ENCODE measurements at regions not wholly inside any gene's neighbourhood (a gene's known extent, or its start where the extent isn't known, plus 50 kb on each side); places are given as distances from the start of the nearest gene placed in this dataset.
"Not testable (repeated sequence)": the region's sequence is repeated elsewhere in the genome, so short reads cannot be mapped to it uniquely, and the experiment has no call there.

DNA sequence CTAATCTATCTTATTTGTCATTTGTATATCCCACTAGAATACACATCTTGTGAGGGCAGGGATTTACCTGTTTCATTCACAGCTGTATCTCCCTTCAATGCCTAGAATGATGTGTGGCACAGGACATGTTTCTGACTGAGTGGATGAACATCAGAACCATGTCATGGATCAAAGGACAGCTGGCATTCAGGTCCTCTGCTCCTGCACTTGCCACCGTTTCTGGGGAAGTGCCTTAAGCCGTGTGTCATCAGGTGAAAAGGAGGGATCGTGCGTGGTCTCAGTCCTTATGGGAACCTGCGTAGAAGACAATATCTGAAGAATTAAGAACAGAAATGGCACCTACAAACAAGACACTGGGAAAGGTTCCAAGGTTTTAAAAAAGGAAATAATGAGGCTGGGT is 206.1 kb upstream of the GATA6 start:
- Histone ChIP-seq H3K4me3 (ENCODE audit: low read length) (no peak overlapping the region), H3K27me3 (ENCODE audit: insufficient read depth, low read length) (0 out of 2 replicates have a peak, but pooled peaks cover 3% of the 10 kb centered on the region), H3K9ac (ENCODE audit: low read depth, low read length) (no peak overlapping the region), H3K36me3 (ENCODE audit: insufficient read depth, low read length) (no peaks in the 10 kb centered on the region), H3K4me1 (ENCODE audit: insufficient read depth, low read length) (no peaks in the 10 kb centered on the region), H3K27ac (ENCODE audit: low read depth, low read length) (no peak overlapping the region), H3K9me3 (ENCODE audit: insufficient read depth, low read depth, low read length) (no peaks in the 10 kb centered on the region)
- 94% methylated on average over 5 of the region's 5 CpGs for WGBS

DNA sequence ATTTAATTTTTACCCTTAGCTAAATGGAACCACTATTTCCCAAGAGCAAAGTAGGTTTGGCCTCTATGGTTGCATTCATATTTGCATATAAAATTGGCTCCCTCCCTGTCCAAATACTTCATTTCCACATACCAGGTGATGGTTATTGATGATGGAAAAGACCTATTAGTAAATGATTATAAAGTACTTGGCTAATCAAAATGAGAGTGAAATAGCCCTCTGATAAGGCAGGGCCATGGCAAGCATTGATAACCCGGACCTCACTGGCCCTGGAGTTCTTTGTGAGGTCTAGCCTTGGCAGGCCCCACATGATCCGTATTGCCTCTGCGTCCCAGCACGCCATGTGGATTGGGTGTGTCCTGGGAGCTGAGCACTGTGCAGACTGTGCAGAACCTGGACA is 201.1 kb upstream of the GATA6 start:
- Histone ChIP-seq H3K4me3 (ENCODE audit: low read length) (no peak overlapping the region), H3K4me1 (ENCODE audit: insufficient read depth, low read length) (no peaks in the 10 kb centered on the region), H3K36me3 (ENCODE audit: insufficient read depth, low read length) (no peaks in the 10 kb centered on the region), H3K27me3 (ENCODE audit: insufficient read depth, low read length) (0 out of 2 replicates have a peak, but pooled peaks cover 3% of the 10 kb centered on the region), H3K27ac (ENCODE audit: low read depth, low read length) (no peak overlapping the region), H3K9ac (ENCODE audit: low read depth, low read length) (no peak overlapping the region), H3K9me3 (ENCODE audit: insufficient read depth, low read depth, low read length) (no peaks in the 10 kb centered on the region)
- WGBS = 95% methylated on average over 4 of the region's 4 CpGs

DNA sequence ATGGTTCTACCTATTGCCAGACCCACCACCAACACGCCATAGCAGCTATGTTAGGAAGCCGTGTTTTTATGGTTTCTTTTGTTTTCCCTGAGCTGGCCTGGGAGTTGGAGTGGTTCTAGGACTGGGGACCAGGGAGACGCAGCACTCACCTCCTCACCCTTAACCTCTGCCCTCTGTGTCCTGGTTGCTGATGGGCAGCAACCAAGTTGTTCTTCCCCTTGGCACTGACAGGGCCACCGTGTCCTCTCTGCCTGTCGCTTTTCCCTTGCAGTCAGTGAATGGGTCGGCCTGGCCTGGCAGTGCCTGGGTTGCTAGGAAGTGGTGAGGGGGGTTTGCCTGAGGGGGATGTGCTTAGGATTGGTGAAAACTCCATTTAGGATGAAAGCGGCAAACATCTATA is 197.1 kb upstream of the GATA6 start:
- Histone ChIP-seq H3K27ac (ENCODE audit: low read depth, low read length) (no peak overlapping the region), H3K36me3 (ENCODE audit: insufficient read depth, low read length) (no peaks in the 10 kb centered on the region), H3K27me3 (ENCODE audit: insufficient read depth, low read length) (no peaks in the 10 kb centered on the region), H3K4me1 (ENCODE audit: insufficient read depth, low read length) (no peaks in the 10 kb centered on the region), H3K9me3 (ENCODE audit: insufficient read depth, low read depth, low read length) (no peaks in the 10 kb centered on the region), H3K9ac (ENCODE audit: low read depth, low read length) (no peak overlapping the region), H3K4me3 (ENCODE audit: low read length) (no peak overlapping the region)
- 95% methylated on average over 7 of the region's 7 CpGs for WGBS

DNA sequence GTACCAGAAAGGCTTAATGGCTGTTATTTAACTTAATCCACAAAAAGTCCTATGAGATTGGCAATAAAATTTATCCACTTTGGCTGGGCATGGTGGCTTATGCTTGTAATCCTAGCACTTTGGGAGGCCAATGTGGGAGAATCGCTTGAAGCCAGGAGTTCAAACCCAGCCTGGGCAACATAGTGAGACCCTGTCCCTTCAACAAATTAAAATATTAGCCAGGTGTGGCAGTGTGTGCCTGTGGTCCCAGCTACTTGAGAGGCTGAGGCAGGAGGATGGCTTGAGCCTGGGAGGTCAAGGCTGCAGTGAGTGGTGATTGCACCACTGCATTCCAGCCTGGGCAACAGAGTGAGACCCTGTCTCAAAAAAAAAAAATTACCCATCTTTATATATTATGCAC is 193.4 kb upstream of the GATA6 start:
- 94% methylated on average over 1 of the region's 1 CpG for WGBS
- H3K9ac ChIP-seq (ENCODE audit: low read depth, low read length); H3K27me3 ChIP-seq (ENCODE audit: insufficient read depth, low read length); H3K36me3 ChIP-seq (ENCODE audit: insufficient read depth, low read length); H3K9me3 ChIP-seq (ENCODE audit: insufficient read depth, low read depth, low read length); H3K4me3 ChIP-seq (ENCODE audit: low read length); H3K27ac ChIP-seq (ENCODE audit: low read depth, low read length): not testable (repeated sequence)
- peaks cover 16% of the 10 kb centered on the region for H3K4me1 ChIP-seq (ENCODE audit: insufficient read depth, low read length)

DNA sequence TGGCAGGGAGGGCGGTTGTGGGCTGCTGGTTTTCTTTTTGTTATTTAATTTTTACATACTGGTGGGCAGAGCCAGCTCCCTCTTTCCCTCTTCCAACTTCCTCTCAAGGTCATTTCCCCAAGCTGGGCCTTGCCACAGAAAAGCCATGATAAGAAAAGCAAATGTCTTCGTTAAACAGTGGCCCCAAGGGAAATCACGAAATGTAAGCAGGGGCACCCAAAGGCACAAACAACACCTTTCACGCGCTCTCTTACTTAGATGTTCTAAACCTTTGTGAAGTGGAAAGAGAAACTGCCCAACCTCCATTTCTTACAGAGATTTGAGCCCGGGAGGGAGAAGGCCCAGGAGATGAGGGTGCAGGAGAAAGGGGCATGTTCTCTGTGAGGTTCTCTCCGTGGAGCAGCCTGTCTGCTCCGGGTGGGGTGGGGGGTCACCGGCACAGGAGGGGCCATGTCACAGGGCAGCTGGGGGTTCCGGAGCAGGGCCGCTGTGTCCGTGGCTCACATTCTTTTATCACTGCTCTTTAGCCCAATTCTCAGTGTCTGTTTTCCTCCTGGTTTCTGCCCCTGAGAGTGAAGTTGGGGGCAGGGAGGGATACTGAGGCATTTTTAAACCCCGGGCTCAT is 190.7 kb upstream of the GATA6 start:
- WGBS = 60% methylated on average over 12 of the region's 13 CpGs

DNA sequence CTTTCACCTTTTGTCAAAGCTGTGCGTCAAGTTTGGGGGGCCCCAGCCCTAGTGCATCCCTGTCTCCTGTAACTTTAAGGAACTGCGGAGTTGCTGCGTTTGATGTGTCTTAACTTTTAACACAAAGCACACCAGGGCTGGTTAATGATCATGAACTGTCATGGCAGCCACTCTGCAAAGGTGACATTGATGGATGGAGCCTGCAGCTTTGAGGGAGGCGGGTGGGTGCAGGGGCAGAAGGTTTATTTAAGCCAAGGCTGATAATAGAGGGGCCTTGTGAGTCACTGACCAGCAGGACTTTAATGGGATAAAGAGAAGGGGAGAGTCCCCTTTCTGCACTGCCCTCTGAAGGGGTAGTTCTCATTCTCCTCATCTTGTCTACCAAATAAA is 190.2 kb upstream of the GATA6 start:
- 57% methylated on average over 4 of the region's 4 CpGs for WGBS
- no peak overlapping the region for H3K9ac ChIP-seq (ENCODE audit: low read depth, low read length)
- no peak overlapping the region for H3K4me3 ChIP-seq (ENCODE audit: low read length)

More for the DNA sequence above, 190.7 kb upstream of the GATA6 start:
- Histone ChIP-seq H3K4me1 (ENCODE audit: insufficient read depth, low read length) (peaks cover 20% of the 10 kb centered on the region), H3K36me3 (ENCODE audit: insufficient read depth, low read length) (no peaks in the 10 kb centered on the region), H3K27ac (ENCODE audit: low read depth, low read length) (peak overlapping the region; percentile 10; the same call in 1 of the 2 replicates), H3K4me3 (ENCODE audit: low read length) (no peak overlapping the region), H3K9me3 (ENCODE audit: insufficient read depth, low read depth, low read length) (0 out of 2 replicates have a peak, but pooled peaks cover 2% of the 10 kb centered on the region), H3K9ac (ENCODE audit: low read depth, low read length) (no peak overlapping the region), H3K27me3 (ENCODE audit: insufficient read depth, low read length) (no peaks in the 10 kb centered on the region)

DNA sequence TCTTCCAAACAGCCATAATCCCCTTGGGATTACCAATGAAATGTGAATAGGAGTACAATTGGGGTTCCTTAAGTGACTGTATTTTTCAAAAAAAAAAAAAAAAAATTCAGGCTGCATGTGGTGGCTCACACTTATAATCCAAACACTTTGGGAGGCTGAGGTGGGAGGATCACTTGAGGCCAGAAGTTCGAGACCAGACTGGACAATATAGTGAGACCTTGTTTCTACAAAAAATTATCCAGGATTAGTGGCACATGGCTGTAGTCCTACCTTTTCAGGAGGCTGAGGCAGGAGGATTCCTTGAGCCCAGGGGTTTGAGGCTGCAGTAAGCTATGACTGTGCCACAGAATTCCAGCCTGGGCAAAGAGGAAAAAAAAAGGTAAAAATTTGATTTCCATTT is 189.6 kb upstream of the GATA6 start:
- H3K9me3 ChIP-seq (ENCODE audit: insufficient read depth, low read depth, low read length) = 0 out of 2 replicates have a peak, but pooled peaks cover 2% of the 10 kb centered on the region
- H3K27me3 ChIP-seq (ENCODE audit: insufficient read depth, low read length) = no peaks in the 10 kb centered on the region
- 100% methylated on average over 1 of the region's 1 CpG for WGBS
- no peak overlapping the region for H3K9ac ChIP-seq (ENCODE audit: low read depth, low read length)
- no peaks in the 10 kb centered on the region for H3K36me3 ChIP-seq (ENCODE audit: insufficient read depth, low read length)
- H3K4me3 ChIP-seq (ENCODE audit: low read length) = no peak overlapping the region
- no peak overlapping the region for H3K27ac ChIP-seq (ENCODE audit: low read depth, low read length)
- H3K4me1 ChIP-seq (ENCODE audit: insufficient read depth, low read length) = peaks cover 20% of the 10 kb centered on the region

More for the DNA sequence above, 190.2 kb upstream of the GATA6 start:
- 0 out of 2 replicates have a peak, but pooled peaks cover 2% of the 10 kb centered on the region for H3K9me3 ChIP-seq (ENCODE audit: insufficient read depth, low read depth, low read length)
- H3K27ac ChIP-seq (ENCODE audit: low read depth, low read length) = no peak overlapping the region; the same call in 1 of the 2 replicates
- peaks cover 20% of the 10 kb centered on the region for H3K4me1 ChIP-seq (ENCODE audit: insufficient read depth, low read length)
- H3K36me3 ChIP-seq (ENCODE audit: insufficient read depth, low read length) = no peaks in the 10 kb centered on the region
- H3K27me3 ChIP-seq (ENCODE audit: insufficient read depth, low read length) = no peaks in the 10 kb centered on the region

DNA sequence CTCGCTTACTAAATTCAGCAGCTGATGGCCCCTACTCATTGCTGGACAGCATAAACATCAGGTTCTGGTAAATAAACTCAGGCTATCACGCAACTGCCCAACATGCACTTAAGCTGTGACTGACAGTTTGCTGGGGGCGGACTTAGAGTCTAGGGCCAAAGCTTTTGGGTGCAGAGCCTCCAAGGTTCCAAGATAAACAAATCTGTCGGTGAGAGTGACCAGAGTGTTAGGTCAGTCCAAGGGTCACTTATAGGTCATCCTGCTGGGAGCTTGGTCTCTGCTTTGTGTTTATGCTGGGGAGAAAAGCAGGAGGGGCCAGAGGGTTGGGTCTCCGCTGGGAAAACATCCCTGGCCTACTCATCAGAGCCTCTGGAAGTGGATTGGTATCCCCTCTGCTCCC is 188.6 kb upstream of the GATA6 start:
- Histone ChIP-seq H3K27ac (ENCODE audit: low read depth, low read length) (no peak overlapping the region), H3K4me3 (ENCODE audit: low read length) (no peak overlapping the region), H3K9me3 (ENCODE audit: insufficient read depth, low read depth, low read length) (0 out of 2 replicates have a peak, but pooled peaks cover 2% of the 10 kb centered on the region), H3K36me3 (ENCODE audit: insufficient read depth, low read length) (no peaks in the 10 kb centered on the region), H3K9ac (ENCODE audit: low read depth, low read length) (no peak overlapping the region), H3K4me1 (ENCODE audit: insufficient read depth, low read length) (peaks cover 20% of the 10 kb centered on the region), H3K27me3 (ENCODE audit: insufficient read depth, low read length) (no peaks in the 10 kb centered on the region)
- WGBS = 81% methylated on average over 5 of the region's 5 CpGs

DNA sequence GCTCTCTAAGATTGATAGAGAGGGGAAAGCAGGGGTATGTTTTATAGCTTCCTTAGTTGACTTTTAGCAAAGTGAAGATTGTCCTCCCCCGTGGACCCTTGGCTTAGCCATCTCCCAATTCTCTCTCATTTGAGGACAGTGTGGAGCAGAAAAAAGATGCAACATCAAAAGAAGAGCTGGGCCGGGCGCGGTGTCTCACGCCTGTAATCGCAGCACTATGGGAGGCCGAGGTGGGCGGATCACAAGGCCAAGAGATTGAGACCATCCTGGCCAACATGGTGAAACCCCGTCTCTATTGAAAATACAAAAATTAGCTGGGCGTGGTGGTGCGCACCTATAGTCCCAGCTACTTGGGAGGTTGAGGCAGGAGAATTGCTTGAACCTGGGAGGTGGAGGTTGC is 187.9 kb upstream of the GATA6 start:
- H3K4me3 ChIP-seq (ENCODE audit: low read length); H3K27ac ChIP-seq (ENCODE audit: low read depth, low read length); H3K27me3 ChIP-seq (ENCODE audit: insufficient read depth, low read length); H3K9me3 ChIP-seq (ENCODE audit: insufficient read depth, low read depth, low read length); H3K36me3 ChIP-seq (ENCODE audit: insufficient read depth, low read length); H3K9ac ChIP-seq (ENCODE audit: low read depth, low read length): not testable (repeated sequence)
- 88% methylated on average over 11 of the region's 11 CpGs for WGBS
- peaks cover 20% of the 10 kb centered on the region for H3K4me1 ChIP-seq (ENCODE audit: insufficient read depth, low read length)

DNA sequence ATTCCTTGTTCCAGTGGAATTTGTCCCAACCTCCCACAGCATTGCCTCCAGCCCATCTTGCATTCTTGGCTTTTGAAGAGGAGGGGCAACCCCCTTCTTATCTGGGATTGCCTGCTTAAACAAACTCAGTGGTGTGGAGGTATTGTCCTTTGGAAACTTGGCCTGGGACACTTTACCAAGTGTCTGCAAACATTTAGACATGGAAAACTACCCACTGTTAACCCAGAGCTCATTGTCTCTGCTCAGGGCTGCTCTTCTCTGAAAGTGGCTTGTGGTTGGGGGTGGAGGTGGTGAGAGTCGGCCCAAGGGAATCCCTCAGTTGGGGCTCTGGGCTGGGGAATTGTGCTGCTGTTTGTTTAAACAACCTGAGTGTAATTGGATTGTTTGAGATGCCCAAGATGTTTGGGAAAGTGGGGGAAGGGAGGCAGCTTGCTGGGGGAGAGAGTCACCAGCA is 178.3 kb upstream of the GATA6 start:
- H3K4me3 ChIP-seq (ENCODE audit: low read length) = no peak overlapping the region
- H3K27me3 ChIP-seq (ENCODE audit: insufficient read depth, low read length) = no peaks in the 10 kb centered on the region
- peak overlapping the region; percentile 76 for H3K27ac ChIP-seq (ENCODE audit: low read depth, low read length)
- H3K36me3 ChIP-seq (ENCODE audit: insufficient read depth, low read length) = no peaks in the 10 kb centered on the region
- 26% methylated on average over 1 of the region's 1 CpG for WGBS
- H3K9me3 ChIP-seq (ENCODE audit: insufficient read depth, low read depth, low read length) = no peaks in the 10 kb centered on the region
- H3K9ac ChIP-seq (ENCODE audit: low read depth, low read length) = peak overlapping the region; percentile 27; the same call in 1 of the 2 replicates
- H3K4me1 ChIP-seq (ENCODE audit: insufficient read depth, low read length) = peaks cover 21% of the 10 kb centered on the region

DNA sequence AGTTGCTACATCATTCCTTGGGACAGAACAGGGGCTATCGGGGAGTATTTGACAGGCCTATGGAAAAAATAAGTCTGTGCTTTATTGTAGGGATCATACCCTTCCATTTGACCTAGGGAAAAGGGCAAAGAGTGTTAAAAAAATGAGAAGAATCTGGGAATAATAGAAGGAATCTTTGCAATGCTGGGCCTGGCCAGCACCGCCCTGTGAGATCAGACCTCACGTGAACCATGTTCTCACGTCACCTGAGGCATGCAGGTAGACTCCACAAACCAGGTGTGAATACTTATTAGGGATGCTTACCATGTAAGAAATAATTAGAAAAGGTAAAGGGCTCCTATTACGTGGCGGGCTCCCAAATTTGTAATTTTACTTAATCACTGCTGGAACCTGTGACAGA is 177.5 kb upstream of the GATA6 start:
- Histone ChIP-seq H3K27me3 (ENCODE audit: insufficient read depth, low read length) (0 out of 2 replicates have a peak, but pooled peaks cover 2% of the 10 kb centered on the region), H3K36me3 (ENCODE audit: insufficient read depth, low read length) (no peaks in the 10 kb centered on the region), H3K9ac (ENCODE audit: low read depth, low read length) (no peak overlapping the region), H3K9me3 (ENCODE audit: insufficient read depth, low read depth, low read length) (no peaks in the 10 kb centered on the region), H3K4me1 (ENCODE audit: insufficient read depth, low read length) (peaks cover 21% of the 10 kb centered on the region), H3K27ac (ENCODE audit: low read depth, low read length) (peak overlapping the region; percentile 76), H3K4me3 (ENCODE audit: low read length) (no peak overlapping the region)
- WGBS = 64% methylated on average over 6 of the region's 6 CpGs

Data from HUES64 (cell line).